ENCODE measurements at regions not wholly inside any gene's neighbourhood (a gene's known extent, or its start where the extent isn't known, plus 50 kb on each side); places are given as distances from the start of the nearest gene placed in this dataset.

DNA sequence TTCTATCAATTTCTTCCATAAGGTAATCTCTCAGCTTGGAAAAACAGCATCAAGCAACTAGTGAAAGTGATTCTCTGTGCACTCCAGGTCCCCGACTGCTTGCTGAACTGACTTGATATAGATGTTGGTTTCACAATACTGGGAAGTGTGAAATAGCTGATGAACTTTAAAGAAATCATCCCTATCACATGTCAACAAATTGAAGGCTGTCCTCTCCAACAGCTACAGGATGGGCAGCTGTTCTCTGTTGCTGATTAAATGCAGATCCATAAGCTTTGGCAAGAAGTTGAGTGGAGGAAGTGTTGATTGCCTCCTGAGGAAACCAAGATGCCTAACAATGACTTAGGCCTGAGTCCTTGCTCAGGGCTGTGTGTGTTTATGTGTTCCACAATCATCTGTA, 130.4 kb upstream of the GDF10 start:
- H3K27me3 Mint-ChIP-seq: peaks cover 5% of the 10 kb centered on the region
- H3K27ac Mint-ChIP-seq: no peak overlapping the region
- H3K9me3 Mint-ChIP-seq (ENCODE audit: low read depth): peaks cover 8% of the 10 kb centered on the region
- no peak overlapping the region for H3K4me3 Mint-ChIP-seq (ENCODE audit: low read depth)
- no peaks in the 10 kb centered on the region for H3K4me1 Mint-ChIP-seq (ENCODE audit: low read depth)
- no peaks in the 10 kb centered on the region for H3K36me3 Mint-ChIP-seq (ENCODE audit: insufficient read depth)
- no peak for DNase-seq (ENCODE audit: low spot score, unreplicated experiment)
- TF ChIP-seq, protein P1, sequence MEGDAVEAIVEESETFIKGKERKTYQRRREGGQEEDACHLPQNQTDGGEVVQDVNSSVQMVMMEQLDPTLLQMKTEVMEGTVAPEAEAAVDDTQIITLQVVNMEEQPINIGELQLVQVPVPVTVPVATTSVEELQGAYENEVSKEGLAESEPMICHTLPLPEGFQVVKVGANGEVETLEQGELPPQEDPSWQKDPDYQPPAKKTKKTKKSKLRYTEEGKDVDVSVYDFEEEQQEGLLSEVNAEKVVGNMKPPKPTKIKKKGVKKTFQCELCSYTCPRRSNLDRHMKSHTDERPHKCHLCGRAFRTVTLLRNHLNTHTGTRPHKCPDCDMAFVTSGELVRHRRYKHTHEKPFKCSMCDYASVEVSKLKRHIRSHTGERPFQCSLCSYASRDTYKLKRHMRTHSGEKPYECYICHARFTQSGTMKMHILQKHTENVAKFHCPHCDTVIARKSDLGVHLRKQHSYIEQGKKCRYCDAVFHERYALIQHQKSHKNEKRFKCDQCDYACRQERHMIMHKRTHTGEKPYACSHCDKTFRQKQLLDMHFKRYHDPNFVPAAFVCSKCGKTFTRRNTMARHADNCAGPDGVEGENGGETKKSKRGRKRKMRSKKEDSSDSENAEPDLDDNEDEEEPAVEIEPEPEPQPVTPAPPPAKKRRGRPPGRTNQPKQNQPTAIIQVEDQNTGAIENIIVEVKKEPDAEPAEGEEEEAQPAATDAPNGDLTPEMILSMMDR (IDR thresholded peaks at IDR 0.05; ENCODE audit: unreplicated experiment): no peak

DNA sequence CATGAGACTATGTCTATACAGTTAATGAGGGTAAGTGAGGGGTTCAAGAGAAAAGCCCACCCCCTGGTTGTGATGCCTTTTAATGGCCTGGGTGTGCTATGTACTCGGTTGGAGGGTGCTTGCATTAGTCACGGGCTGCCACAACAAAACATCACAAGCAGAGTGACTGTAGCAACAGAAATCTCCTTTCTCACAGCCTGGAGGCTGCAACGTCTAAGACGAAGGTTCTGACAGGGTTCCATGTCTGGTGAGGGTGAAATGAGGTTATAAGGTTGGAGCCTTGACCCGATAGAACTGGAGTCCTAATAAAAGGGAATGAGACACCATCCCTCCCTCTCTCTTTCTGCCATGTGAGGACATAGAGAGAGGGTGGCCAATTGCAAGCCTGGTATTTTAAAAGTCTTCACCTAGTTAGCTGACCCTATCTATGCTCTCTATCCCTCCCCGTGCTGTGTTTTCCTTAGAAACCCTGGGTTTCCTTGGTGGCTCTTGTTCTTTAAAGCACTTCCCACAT, 126.0 kb upstream of the GDF10 start:
- no peak overlapping the region for H3K4me3 Mint-ChIP-seq (ENCODE audit: low read depth)
- H3K27me3 Mint-ChIP-seq: peaks cover 14% of the 10 kb centered on the region
- no peaks in the 10 kb centered on the region for H3K36me3 Mint-ChIP-seq (ENCODE audit: insufficient read depth)
- no peak overlapping the region for H3K27ac Mint-ChIP-seq
- TF ChIP-seq, protein P1 (IDR thresholded peaks at IDR 0.05; ENCODE audit: unreplicated experiment): no peak
- H3K4me1 Mint-ChIP-seq (ENCODE audit: low read depth): no peaks in the 10 kb centered on the region
- DNase-seq (ENCODE audit: low spot score, unreplicated experiment): no peak
- H3K9me3 Mint-ChIP-seq (ENCODE audit: low read depth): peaks cover 8% of the 10 kb centered on the region

DNA sequence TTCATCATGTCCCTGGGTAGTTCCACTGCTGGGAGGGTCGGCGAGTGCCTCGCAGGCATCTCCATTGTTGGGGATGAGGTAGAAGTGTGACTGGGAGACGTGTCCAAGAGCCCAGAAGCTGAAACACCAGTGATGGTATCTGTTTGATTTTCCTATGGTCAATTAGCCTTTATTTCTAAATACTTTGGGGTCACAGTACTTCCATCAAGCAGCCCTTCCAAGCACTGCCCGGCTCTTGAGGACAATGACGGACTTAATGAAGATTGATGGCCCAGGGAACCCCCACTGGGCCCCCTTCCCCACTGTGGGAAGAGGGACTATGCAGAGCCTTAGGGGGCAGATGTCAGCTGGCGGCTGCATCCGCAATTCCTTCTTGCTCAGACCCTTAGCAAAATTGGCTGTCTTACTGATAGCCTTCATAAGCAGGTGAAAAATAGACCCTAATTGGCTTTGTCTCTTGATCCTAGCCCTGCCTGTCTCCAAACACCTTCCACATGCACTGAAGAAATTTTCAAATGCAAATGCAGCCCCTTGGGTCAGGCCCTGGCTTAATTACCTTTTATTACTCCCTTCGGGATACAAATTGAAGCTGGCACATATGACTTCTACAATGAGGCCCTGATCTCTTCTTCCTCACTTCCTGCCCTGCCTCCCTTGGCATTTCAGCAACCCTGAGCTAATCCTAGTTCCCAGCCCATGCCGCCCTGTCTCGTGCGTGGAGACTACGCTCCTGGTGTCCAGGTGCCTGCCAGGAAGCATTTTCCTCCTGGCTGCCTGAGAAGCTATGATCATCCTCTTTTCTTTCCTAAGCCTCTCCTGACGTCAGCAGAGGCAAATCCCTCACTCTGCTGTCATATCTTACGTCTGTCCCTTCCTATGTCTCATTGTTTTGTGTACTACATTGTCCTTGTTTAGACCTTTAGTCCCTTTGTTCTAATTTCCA, 124.5 kb upstream of the GDF10 start:
- TF ChIP-seq, protein P1 (IDR thresholded peaks at IDR 0.05; ENCODE audit: unreplicated experiment): no peak
- DNase-seq (ENCODE audit: low spot score, unreplicated experiment): no peak
- no peak overlapping the region for H3K27ac Mint-ChIP-seq
- H3K4me1 Mint-ChIP-seq (ENCODE audit: low read depth): no peaks in the 10 kb centered on the region
- H3K36me3 Mint-ChIP-seq (ENCODE audit: insufficient read depth): no peaks in the 10 kb centered on the region
- peaks cover 14% of the 10 kb centered on the region for H3K27me3 Mint-ChIP-seq
- H3K4me3 Mint-ChIP-seq (ENCODE audit: low read depth): no peak overlapping the region
- peaks cover 3% of the 10 kb centered on the region for H3K9me3 Mint-ChIP-seq (ENCODE audit: low read depth)

DNA sequence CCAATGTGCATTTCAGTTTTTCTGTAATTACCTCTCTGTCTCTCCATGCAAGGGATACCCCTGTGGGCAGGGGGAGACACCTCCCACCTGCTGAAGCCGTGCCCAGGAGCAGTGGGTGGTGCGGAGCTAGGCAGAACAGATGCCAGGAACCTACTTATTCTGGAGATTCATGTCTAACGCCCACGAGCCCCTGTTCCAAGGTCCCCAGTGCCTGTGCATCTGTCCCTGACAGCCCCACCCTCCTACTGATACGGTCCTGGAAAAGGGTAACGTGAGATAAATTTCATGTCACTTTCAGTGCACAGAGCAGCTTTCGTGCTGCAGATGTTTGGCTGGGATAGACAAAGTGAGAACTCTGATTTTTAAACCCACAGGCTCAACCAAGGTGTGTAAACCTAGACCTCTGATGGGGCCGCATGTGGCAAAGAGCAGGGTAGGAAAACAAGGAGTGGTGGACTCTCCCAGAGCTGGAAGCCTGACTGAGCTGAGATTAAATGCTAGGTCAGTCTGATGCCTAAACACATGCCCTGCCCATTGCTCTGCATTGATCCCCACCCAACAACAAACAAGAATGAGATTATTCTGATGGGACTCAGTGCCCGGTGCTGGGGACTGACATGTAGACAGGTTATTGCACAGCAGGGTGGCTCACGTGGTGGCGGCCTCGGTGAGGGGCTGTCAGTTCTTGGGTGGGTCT, 123.6 kb upstream of the GDF10 start:
- no peak overlapping the region for H3K27ac Mint-ChIP-seq
- peaks cover 14% of the 10 kb centered on the region for H3K27me3 Mint-ChIP-seq
- H3K4me1 Mint-ChIP-seq (ENCODE audit: low read depth): no peaks in the 10 kb centered on the region
- TF ChIP-seq, protein P1 (IDR thresholded peaks at IDR 0.05; ENCODE audit: unreplicated experiment): no peak
- H3K9me3 Mint-ChIP-seq (ENCODE audit: low read depth): no peaks in the 10 kb centered on the region
- H3K4me3 Mint-ChIP-seq (ENCODE audit: low read depth): no peak overlapping the region
- no peaks in the 10 kb centered on the region for H3K36me3 Mint-ChIP-seq (ENCODE audit: insufficient read depth)
- DNase-seq (ENCODE audit: low spot score, unreplicated experiment): no peak

Data from progenitor cell of endocrine pancreas (in vitro differentiated cells).